ENCODE measurements at regions not wholly inside any gene's neighbourhood (a gene's known extent, or its start where the extent isn't known, plus 50 kb on each side); places are given as distances from the start of the nearest gene placed in this dataset.
"Not testable (repeated sequence)": the region's sequence is repeated elsewhere in the genome, so short reads cannot be mapped to it uniquely, and the experiment has no call there.

GRCh38 chr1:149278156-149278555, 174.8 kb upstream of the NBPF9 start:
- not testable (repeated sequence) for DNase-seq (ENCODE audit: low read depth)

DNA sequence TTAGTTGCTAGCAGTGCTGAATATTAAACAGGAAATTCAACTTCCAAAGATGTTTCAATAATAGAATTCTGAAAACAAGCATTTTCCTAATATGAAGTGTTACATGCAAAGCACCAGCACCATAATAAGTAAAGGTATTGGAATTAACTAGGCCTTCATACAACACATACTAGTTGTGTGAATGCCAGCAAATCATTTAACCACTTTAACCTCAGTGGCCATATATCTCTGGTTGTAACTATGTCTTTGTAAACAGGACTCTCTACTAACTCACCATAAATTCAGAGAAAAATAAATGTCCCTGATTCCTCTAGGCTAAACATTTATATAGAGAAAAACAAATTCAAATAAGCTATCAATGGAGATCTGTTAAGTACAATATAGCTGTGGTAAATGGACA, 175.7 kb upstream of the NBPF9 start:
- not testable (repeated sequence) for DNase-seq (ENCODE audit: low read depth)

GRCh38 chr1:149279512-149279911, 176.2 kb upstream of the NBPF9 start:
- not testable (repeated sequence) for DNase-seq (ENCODE audit: low read depth)

DNA sequence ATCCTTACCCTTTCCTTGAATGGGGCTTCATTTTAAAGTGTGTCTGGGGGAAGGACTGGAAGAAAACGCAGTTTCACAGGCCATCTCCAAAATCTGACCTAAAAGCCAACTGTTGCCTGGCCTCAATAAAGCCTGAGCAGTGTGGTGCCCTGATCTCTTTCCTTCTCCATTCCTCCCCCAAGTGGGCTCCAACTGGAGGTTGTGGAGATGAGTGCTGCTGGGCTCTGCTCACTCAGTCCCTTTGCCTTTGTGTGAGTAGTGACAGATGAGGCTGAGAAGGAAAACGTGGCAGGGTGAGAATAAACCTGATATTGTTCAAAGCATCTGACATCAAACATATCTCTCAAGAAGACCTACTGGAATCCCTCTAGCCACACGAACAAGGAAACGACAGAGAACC, 181.4 kb upstream of the NBPF9 start:
- DNase-seq (ENCODE audit: low read depth) = not testable (repeated sequence)

- not testable (repeated sequence) for DNase-seq (ENCODE audit: low read depth)
Observed at GRCh38 chr1:149285205-149285604, 181.9 kb upstream of the NBPF9 start.

DNA sequence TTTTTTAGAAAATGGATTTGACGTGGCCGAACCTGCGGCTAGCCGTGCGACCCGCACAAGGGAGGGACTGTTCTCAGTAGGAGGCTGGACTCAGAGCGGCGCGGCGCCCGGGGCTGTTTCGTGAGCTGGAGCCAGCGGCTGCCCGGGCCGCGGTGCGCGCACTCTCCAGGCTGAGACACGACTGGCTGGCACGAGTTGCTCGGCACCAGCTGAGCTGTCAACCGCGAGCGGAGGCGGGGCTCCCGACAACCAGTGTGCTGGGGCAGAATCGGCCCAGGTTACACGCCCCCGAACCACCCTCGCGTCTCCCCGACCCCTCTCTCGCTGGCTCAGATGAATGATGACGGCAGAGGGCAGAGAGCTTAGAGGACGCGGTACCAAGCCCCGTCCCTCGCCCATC, 182.3 kb upstream of the NBPF9 start:
- peak; percentile 15 for DNase-seq (ENCODE audit: low read depth)

DNA sequence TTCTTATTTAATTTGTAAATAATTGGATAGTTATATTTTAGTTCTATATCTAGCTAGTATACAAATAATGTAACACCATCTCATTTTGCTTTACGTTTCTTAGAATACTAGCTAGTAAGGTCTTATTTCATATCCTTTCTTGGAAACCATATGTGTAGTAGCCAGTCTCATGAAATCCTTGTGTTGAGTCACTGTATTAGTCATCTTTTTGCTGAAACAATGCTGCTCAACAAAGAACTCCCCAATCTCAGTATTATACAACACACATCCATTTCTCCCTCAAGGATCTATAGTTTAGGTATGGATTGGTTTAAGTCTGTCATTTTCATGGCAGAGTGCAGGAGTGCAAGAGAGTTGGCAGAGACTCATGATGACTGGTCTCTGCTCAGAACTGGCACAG, 185.2 kb upstream of the NBPF9 start:
- DNase-seq (ENCODE audit: low read depth) = not testable (repeated sequence)

- DNase-seq (ENCODE audit: low read depth) = not testable (repeated sequence)
Observed at GRCh38 chr1:149300478-149301218, 174.2 kb upstream of the NBPF19 start.

DNA sequence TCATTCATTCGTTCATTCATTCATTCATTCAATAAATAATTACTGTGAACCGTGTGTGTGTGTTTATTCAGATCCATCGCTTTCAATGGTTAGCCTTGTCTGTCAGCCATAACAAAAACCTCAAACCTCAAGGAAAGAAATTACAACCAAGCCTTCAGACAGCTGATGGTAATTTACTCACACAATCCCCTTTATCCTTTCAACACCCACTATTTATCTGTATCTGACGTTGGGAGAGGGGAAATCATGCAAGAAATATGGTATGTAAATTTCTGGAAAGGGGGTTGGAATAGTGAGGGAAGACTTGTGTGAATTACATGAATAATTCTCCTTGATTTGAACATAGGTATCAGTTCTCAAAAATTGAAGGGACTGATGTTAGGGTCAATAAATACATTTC, 173.6 kb upstream of the NBPF19 start:
- not testable (repeated sequence) for DNase-seq (ENCODE audit: low read depth)

DNA sequence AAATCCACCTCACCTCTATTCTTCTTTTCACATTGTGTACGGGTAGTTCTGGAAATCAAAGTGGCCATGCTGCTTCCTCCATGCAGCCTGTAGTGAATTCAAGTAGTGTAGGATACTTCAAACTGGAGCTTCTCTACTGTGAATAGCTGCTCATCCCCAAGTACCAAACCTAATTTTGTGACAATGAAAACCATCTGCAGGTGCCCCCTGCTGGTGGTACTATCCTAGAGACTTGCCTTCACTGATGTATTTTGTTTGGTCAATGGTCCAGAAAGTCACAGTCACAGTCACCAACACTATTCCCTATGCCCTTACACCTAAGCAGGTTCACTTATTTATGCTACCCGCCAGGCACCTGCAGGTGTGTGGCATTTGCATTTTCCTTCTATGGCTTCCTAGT, 170.0 kb upstream of the NBPF19 start:
- not testable (repeated sequence) for DNase-seq (ENCODE audit: low read depth)

GRCh38 chr1:149307640-149308039, 167.2 kb upstream of the NBPF19 start:
- DNase-seq (ENCODE audit: low read depth) = not testable (repeated sequence)

GRCh38 chr1:149314921-149315320, 159.9 kb upstream of the NBPF19 start:
- not testable (repeated sequence) for DNase-seq (ENCODE audit: low read depth)

DNA sequence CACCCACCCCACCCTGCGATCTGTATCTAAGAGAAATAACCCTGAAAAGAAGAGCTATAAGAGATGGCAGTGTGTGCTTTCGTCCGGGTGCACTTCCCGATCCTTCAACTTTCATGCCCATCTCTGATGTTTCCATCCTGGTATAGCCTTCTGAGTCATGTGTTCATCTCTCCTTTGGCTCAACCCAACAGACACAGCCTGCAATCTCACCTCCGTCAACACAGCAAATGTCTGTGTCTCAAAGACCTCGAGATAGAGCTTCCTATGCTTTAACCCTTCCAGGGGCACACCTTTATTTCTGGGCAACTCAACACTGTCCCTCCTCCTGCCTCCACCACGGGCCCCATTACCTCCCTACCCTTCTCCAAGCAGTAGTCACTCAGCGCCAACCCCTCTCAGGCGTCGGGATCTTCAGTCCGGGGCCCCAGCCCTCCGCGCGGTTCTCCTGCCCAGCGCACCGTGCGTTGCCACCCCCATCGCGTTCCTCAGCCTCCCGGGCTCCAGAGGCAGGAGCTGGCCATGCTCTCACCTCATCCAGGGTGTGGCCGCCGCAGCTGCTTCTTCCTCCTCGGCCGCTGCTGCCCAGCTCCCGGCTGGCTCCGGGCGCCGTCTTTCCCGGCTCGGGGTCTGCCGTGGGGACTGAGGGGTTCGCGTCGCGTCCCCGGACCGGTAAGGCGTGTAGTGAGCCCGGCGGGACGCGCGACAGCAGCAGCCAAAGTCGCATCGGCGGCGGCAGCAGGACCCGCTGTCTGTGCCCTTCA, 153.7 kb upstream of the NBPF19 start:
- not testable (repeated sequence) for DNase-seq (ENCODE audit: low read depth)

DNA sequence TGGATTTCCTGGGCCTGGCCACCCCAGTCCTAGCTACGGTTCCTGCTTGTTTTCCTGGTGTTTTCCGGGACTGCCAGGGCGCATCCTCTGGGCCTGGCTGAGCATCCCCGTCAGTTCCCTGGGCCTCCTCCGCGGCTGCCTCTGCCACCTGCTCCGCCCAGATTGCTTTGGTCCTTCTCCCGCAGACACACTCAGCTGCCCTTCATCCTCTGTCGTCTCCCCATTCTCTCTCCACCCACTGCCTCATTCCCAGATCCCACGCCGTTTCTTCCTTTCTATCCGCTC, 153.2 kb upstream of the NBPF19 start:
- not testable (repeated sequence) for DNase-seq (ENCODE audit: low read depth)

GRCh38 chr1:149330081-149330335, 144.8 kb upstream of the NBPF19 start:
- DNase-seq (ENCODE audit: low read depth) = not testable (repeated sequence)

DNA sequence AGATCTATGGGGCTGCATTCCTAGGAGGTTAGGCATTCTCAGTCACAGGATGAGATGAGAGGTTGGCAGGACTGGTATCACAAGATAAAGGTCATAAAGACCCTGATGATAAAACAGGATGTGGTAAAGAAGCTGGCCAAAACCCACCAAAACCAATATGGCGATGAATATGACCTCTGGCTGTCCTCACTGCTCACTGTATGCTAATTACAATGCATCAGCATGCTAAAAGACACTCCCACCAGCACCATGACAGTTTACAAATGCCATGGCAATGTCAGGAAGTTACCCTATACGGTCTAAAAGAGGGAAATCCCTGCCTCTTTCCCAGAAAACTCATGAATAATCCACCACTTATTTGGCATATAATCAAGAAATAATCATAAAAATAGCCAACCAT, 138.8 kb upstream of the NBPF19 start:
- not testable (repeated sequence) for DNase-seq (ENCODE audit: low read depth)

DNA sequence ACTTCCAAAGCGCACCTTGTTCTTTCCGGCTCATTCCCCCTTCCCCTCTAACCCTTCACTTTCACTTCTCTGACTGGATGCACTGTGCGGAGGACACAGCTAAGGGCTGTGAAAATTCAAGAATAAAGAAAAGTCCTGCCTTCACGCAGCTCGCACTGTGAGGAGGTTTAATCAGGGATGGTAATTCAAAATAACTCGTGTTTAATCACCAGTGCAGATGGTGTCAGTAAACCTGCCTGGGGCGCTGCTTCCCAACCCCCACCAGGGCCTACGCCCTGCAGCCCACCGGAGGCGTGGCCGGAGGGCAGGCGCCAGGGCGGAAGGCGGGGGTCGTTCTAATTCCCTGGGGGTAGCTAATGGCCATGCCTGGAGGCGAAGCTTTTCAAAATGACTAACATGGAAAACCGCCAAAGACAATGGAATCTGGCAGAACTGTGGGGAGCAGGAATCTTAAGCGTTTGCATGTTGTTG, 136.6 kb upstream of the NBPF19 start:
- not testable (repeated sequence) for DNase-seq (ENCODE audit: low read depth)

DNA sequence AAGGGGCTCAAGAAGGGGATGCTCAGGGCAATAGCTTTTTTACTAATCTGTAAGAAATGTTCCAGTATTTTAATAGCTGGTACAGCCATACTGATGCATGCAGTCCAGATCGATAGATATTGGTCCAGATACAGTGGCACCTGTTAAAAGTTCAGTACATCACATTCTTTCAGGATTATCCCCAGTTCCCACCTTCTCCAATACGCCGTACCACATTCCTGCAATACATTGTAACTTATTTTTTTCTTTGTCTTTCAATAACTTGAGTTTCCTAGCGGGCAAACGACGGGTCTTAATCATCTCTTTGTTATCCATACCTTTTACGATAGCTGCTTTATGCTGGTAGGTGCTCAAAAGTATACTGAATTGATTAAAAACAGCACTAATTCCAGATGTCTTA, 136.1 kb upstream of the NBPF19 start:
- not testable (repeated sequence) for DNase-seq (ENCODE audit: low read depth)

DNA sequence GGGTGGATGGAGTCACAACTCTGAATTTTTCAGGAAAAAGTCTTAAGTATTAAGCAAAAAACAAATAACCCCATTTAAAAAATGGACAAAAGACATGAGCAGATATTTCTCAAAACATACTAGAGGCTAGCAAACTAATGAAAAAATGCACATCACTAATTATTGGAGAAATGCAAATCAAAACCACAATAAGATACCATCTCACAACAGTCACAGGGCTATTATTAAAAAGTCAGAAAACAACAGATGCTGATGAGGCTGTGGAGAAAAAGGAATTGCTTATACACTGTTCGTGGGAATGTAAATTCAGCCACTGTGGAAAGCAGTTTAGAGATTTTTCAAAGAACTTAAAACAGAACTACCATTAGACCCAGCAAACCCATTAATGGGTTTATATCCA, 125.4 kb upstream of the NBPF19 start:
- DNase-seq (ENCODE audit: low read depth) = not testable (repeated sequence)

- not testable (repeated sequence) for DNase-seq (ENCODE audit: low read depth)
Observed at GRCh38 chr1:149352205-149352604, 122.6 kb upstream of the NBPF19 start.

GRCh38 chr1:149354579-149354978, 120.3 kb upstream of the NBPF19 start:
- DNase-seq (ENCODE audit: low read depth) = not testable (repeated sequence)

DNA sequence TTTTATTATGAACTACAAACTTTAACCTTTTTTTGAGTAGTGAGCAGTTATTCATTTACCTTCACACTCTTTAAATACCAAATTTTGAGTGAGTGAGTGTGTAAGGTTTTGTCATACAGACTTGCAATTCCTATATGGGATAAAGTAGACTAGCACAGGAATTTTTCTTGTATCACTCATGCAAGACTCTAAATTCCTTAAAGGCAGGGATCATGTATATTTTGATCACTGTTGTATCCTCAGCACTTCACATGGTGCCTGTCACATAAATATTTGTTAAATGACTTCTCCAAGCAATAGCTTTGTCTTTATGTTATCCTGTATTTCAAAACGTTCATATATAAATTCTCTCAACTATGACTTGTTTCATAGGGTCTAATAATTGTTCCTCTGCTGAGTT, 119.1 kb upstream of the NBPF19 start:
- not testable (repeated sequence) for DNase-seq (ENCODE audit: low read depth)

DNA sequence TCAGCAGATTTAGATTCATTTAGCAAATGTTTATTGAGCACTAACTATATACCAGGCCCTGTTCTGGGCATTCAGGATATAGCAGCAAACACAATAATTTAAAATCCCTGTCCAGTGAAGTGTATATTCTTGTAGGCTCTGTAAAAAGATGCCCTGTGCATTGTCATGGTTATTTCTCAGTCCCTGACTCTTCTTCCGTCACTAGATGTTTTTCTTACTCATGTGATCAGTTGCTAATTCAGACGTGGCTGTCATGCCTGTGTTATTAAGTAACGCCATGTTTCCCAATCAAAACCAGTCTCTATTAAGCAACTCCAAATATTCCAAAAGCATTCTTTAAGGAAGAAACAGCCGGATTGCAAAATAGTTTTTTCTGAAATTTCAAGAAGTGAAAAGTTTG, 118.7 kb upstream of the NBPF19 start:
- not testable (repeated sequence) for DNase-seq (ENCODE audit: low read depth)

GRCh38 chr1:149360351-149360750, 114.5 kb upstream of the NBPF19 start:
- not testable (repeated sequence) for DNase-seq (ENCODE audit: low read depth)

Data from activated T-cell treated with anti-CD3 and anti-CD28 coated beads for 48 hours (primary cell).